ENCODE measurements at regions not wholly inside any gene's neighbourhood (a gene's known extent, or its start where the extent isn't known, plus 50 kb on each side); places are given as distances from the start of the nearest gene placed in this dataset.

- H3K79me2 ChIP-seq: no peaks in the 10 kb centered on the region
- no peak overlapping the region for H2AFZ ChIP-seq
Observed at GRCh38 chr4:14293582-14293981, 666.1 kb upstream of the BOD1L1 start.

GRCh38 chr4:14294611-14295010 lies 667.1 kb upstream of the BOD1L1 start:
- H3K79me2 ChIP-seq: no peaks in the 10 kb centered on the region
- H2AFZ ChIP-seq: no peak overlapping the region
- no peak overlapping the region for H3K27ac ChIP-seq
- no peak for TF ChIP-seq CTCF (IDR thresholded peaks at IDR 0.05)
- no peaks in the 10 kb centered on the region for H3K9me3 ChIP-seq (ENCODE audit: control insufficient read depth, low read length)
- no peak overlapping the region for H3K4me3 ChIP-seq (ENCODE audit: low read depth, low read length)
- H3K9ac ChIP-seq: no peak overlapping the region
- H3K36me3 ChIP-seq (ENCODE audit: control insufficient read depth, insufficient read depth, low read length): no peaks in the 10 kb centered on the region
- no peak overlapping the region for H3K4me2 ChIP-seq (ENCODE audit: low read length)
- H3K27me3 ChIP-seq (ENCODE audit: control insufficient read depth, insufficient read depth, low read length): no peaks in the 10 kb centered on the region
- H3K4me1 ChIP-seq: no peaks in the 10 kb centered on the region

More at GRCh38 chr4:14293582-14293981, 666.1 kb upstream of the BOD1L1 start:
- Histone ChIP-seq H3K9ac (no peak overlapping the region), H3K4me3 (ENCODE audit: low read depth, low read length) (no peak overlapping the region), H3K9me3 (ENCODE audit: control insufficient read depth, low read length) (no peaks in the 10 kb centered on the region), H3K4me2 (ENCODE audit: low read length) (no peak overlapping the region), H3K27me3 (ENCODE audit: control insufficient read depth, insufficient read depth, low read length) (no peaks in the 10 kb centered on the region), H3K36me3 (ENCODE audit: control insufficient read depth, insufficient read depth, low read length) (no peaks in the 10 kb centered on the region), H3K4me1 (no peaks in the 10 kb centered on the region), H3K27ac (no peak overlapping the region)
- TF ChIP-seq CTCF (IDR thresholded peaks at IDR 0.05): no peak

DNA sequence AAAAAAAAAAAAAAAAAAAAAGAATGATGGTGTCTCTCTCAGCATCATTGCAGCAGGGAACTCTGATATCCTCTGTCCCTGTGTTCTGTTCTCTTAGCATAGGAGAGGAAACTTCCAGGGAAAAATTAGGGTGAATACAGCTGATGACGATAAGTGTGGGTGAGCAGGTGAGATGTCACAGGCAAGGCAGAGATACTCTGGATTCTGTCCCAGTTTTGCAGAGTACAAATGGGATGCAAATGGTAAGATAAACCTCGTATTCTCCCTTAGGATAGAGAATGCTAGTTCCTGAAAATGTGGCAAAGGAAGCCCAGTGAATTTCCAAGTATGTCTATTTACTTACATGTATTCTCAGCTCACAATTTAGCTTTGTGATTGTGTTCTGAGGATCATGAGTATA lies 671.6 kb upstream of the BOD1L1 start:
- Histone ChIP-seq H2AFZ (no peak overlapping the region), H3K9ac (no peak overlapping the region), H3K27ac (no peak overlapping the region), H3K4me3 (ENCODE audit: low read depth, low read length) (no peak overlapping the region), H3K4me2 (ENCODE audit: low read length) (no peak overlapping the region), H3K27me3 (ENCODE audit: control insufficient read depth, insufficient read depth, low read length) (no peaks in the 10 kb centered on the region), H3K9me3 (ENCODE audit: control insufficient read depth, low read length) (no peaks in the 10 kb centered on the region), H3K4me1 (no peaks in the 10 kb centered on the region), H3K79me2 (no peaks in the 10 kb centered on the region), H3K36me3 (ENCODE audit: control insufficient read depth, insufficient read depth, low read length) (no peaks in the 10 kb centered on the region)
- TF ChIP-seq CTCF (IDR thresholded peaks at IDR 0.05): no peak

DNA sequence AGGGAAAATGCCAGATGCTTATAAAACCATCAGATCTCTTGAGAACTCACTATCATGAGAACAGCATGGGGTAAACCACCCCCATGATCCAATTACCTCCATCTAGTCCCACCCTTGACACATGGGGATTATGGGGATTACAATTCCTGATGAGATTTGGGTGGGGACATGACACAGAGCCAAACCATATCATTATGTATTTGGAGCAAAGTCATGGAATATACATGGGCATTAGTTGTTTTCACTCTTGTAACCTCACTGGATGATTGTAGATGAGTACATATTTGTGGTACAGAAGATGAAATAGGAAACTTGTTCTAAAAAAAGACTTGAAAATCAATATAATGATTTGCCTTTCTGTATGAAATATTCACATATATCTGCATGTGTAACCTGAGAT lies 674.5 kb upstream of the BOD1L1 start:
- H3K79me2 ChIP-seq: no peaks in the 10 kb centered on the region
- TF ChIP-seq CTCF (IDR thresholded peaks at IDR 0.05): no peak

GRCh38 chr4:14303856-14304255 lies 676.3 kb upstream of the BOD1L1 start:
- H3K4me2 ChIP-seq (ENCODE audit: low read length): no peak overlapping the region
- H3K27ac ChIP-seq: no peak overlapping the region
- no peaks in the 10 kb centered on the region for H3K27me3 ChIP-seq (ENCODE audit: control insufficient read depth, insufficient read depth, low read length)
- peaks cover 3% of the 10 kb centered on the region for H3K4me1 ChIP-seq
- H3K9ac ChIP-seq: no peak overlapping the region
- no peaks in the 10 kb centered on the region for H3K9me3 ChIP-seq (ENCODE audit: control insufficient read depth, low read length)
- no peaks in the 10 kb centered on the region for H3K36me3 ChIP-seq (ENCODE audit: control insufficient read depth, insufficient read depth, low read length)
- no peak overlapping the region for H3K4me3 ChIP-seq (ENCODE audit: low read depth, low read length)
- no peaks in the 10 kb centered on the region for H3K79me2 ChIP-seq
- no peak overlapping the region for H2AFZ ChIP-seq
- no peak for TF ChIP-seq CTCF (IDR thresholded peaks at IDR 0.05)

More for the DNA sequence above, 674.5 kb upstream of the BOD1L1 start:
- Histone ChIP-seq H3K36me3 (ENCODE audit: control insufficient read depth, insufficient read depth, low read length) (no peaks in the 10 kb centered on the region), H3K4me2 (ENCODE audit: low read length) (no peak overlapping the region), H3K27ac (no peak overlapping the region), H3K9ac (no peak overlapping the region), H3K4me3 (ENCODE audit: low read depth, low read length) (no peak overlapping the region), H2AFZ (no peak overlapping the region), H3K4me1 (no peaks in the 10 kb centered on the region), H3K9me3 (ENCODE audit: control insufficient read depth, low read length) (no peaks in the 10 kb centered on the region), H3K27me3 (ENCODE audit: control insufficient read depth, insufficient read depth, low read length) (no peaks in the 10 kb centered on the region)
